IMR-90 (cell line): ENCODE measurements at regions not wholly inside any gene's neighbourhood (a gene's known extent, or its start where the extent isn't known, plus 50 kb on each side); places are given as distances from the start of the nearest gene placed in this dataset.

ENCODE experiments used
- ATAC-seq: fragments of 200-7000 bp; cut with Tn5 transposase; 2 replicates; pipeline ENCODE4 v1.9.1; 2020; ENCODE audit warnings: low read depth, mild to moderate bottlenecking, moderate library complexity
- BruUV-seq: library from RNA; stranded (reverse); fragments of 400-500 nt; replicated peaks from 2 replicates; lab custom pipeline; 2021; lab: Mats Ljungman, UMichigan
- CTCF ChIA-PET: fragments of 300-600 bp; formaldehyde crosslinking; extraction: SDS; loops from one replicate; lab custom pipeline; 2021; ENCODE audit warnings: antibody characterized with exemption; lab: Yijun Ruan, JAX
- POLR2A ChIA-PET: fragments of 300-600 bp; sonication (Branson Sonifier 250); formaldehyde crosslinking; loops from one replicate; lab custom pipeline; 2022; ENCODE audit warnings: antibody characterized with exemption; ENCODE audit not compliant: unreplicated experiment; lab: Charles Lee
- DNase-seq: peaks from one replicate; pipeline ENCODE4 v3.0.0; 2013
- H2AFZ ChIP-seq: replicated peaks from 2 replicates; pipeline ENCODE3; 2013; ENCODE audit warnings: low read length, mild to moderate bottlenecking; ENCODE audit not compliant: poor library complexity
- H2AK5ac ChIP-seq: 2 replicates; pipeline ENCODE4 v1.6.1; 2013; ENCODE audit warnings: low read depth, low read length, inconsistent platforms
- H2AK9ac ChIP-seq: replicated peaks from 2 replicates; pipeline ENCODE3; 2013; ENCODE audit warnings: mild to moderate bottlenecking, low read depth, low read length, moderate library complexity; ENCODE audit not compliant: poor library complexity
- H2BK120ac ChIP-seq: 2 replicates; pipeline ENCODE4 v1.6.1; 2013; ENCODE audit warnings: low read depth, low read length, inconsistent platforms
- H2BK15ac ChIP-seq: 3 replicates; pipeline ENCODE4 v1.6.1; 2013; ENCODE audit warnings: low read depth, low read length, inconsistent platforms
- H2BK20ac ChIP-seq: 2 replicates; pipeline ENCODE4 v1.6.1; 2013; ENCODE audit warnings: low read depth, mild to moderate bottlenecking, inconsistent platforms, low read length, moderate library complexity
- H2BK5ac ChIP-seq: 2 replicates; pipeline ENCODE4 v1.6.1; 2013; ENCODE audit warnings: mild to moderate bottlenecking, low read depth, low read length, inconsistent platforms; ENCODE audit not compliant: poor library complexity, severe bottlenecking
- H3K14ac ChIP-seq: replicated peaks from 2 replicates; pipeline ENCODE4 v1.6.1; 2013; ENCODE audit warnings: low read depth, low read length, inconsistent platforms
- H3K18ac ChIP-seq: 2 replicates; pipeline ENCODE4 v1.6.1; 2013; ENCODE audit warnings: low read depth, low read length, control low read depth
- H3K23ac ChIP-seq: 2 replicates; pipeline ENCODE4 v1.6.1; 2013; ENCODE audit warnings: low read depth, low read length, inconsistent platforms
- H3K27ac ChIP-seq: 2 replicates; pipeline ENCODE4 v1.5.1; 2013; ENCODE audit warnings: mild to moderate bottlenecking, control low read depth, low read length; ENCODE audit not compliant: insufficient read depth
- H3K27me3 ChIP-seq: 2 replicates; pipeline ENCODE4 v1.6.1; 2013; ENCODE audit warnings: low read length; ENCODE audit not compliant: control insufficient read depth, insufficient read depth
- H3K36me3 ChIP-seq: 2 replicates; pipeline ENCODE4 v1.6.1; 2013; ENCODE audit warnings: low read length, mixed read lengths; ENCODE audit not compliant: control insufficient read depth, insufficient read depth
- H3K4ac ChIP-seq: 2 replicates; pipeline ENCODE4 v1.6.1; 2013; ENCODE audit warnings: low read depth, low read length, inconsistent platforms
- H3K4me1 ChIP-seq: 2 replicates; pipeline ENCODE4 v1.6.1; 2013; ENCODE audit warnings: low read length, mixed read lengths; ENCODE audit not compliant: control insufficient read depth, insufficient read depth
- H3K4me2 ChIP-seq: 2 replicates; pipeline ENCODE4 v1.6.1; 2013; ENCODE audit warnings: low read depth, mild to moderate bottlenecking, control low read depth, low read length, moderate library complexity
- H3K4me3 ChIP-seq: 2 replicates; pipeline ENCODE4 v1.5.1; 2013; ENCODE audit warnings: low read depth, mild to moderate bottlenecking, control low read depth, low read length, moderate library complexity; ENCODE audit not compliant: insufficient read depth
- H3K56ac ChIP-seq: 2 replicates; pipeline ENCODE4 v1.6.1; 2013; ENCODE audit warnings: low read length, inconsistent platforms; ENCODE audit not compliant: insufficient read depth; ENCODE audit errors: extremely low read depth
- H3K79me1 ChIP-seq, 2 experiments: 2 replicates each; pipeline ENCODE4 v1.6.1; 2013; ENCODE audit warnings: low read length in 2 of 2, inconsistent platforms in 1 of 2, low read depth in 1 of 2
- H3K9ac ChIP-seq: 2 replicates; pipeline ENCODE4 v1.6.1; 2013; ENCODE audit warnings: low read depth, low read length, control low read depth
- H3K9me1 ChIP-seq: 2 replicates; pipeline ENCODE4 v1.6.1; 2013; ENCODE audit warnings: low read length, inconsistent platforms; ENCODE audit not compliant: insufficient read depth
- H3K9me3 ChIP-seq: 2 replicates; pipeline ENCODE4 v1.6.1; 2013; ENCODE audit warnings: low read length; ENCODE audit not compliant: control insufficient read depth, insufficient read depth
- H4K20me1 ChIP-seq: 2 replicates; pipeline ENCODE4 v1.6.1; 2013; ENCODE audit warnings: low read length, inconsistent platforms; ENCODE audit not compliant: insufficient read depth
- H4K5ac ChIP-seq: 2 replicates; pipeline ENCODE4 v1.6.1; 2013; ENCODE audit warnings: mild to moderate bottlenecking, low read depth, low read length, control low read depth
- H4K8ac ChIP-seq, 2 experiments: 2 replicates each; pipeline ENCODE4 v1.6.1; 2013; ENCODE audit warnings: low read depth in 2 of 2, low read length in 2 of 2, control low read depth in 1 of 2, inconsistent platforms in 1 of 2
- H4K91ac ChIP-seq: 2 replicates; pipeline ENCODE4 v1.6.1; 2013; ENCODE audit warnings: low read depth, low read length, inconsistent platforms; ENCODE audit not compliant: insufficient read depth
- FOS ChIP-seq: fragments of 150-350 bp; IDR thresholded peaks from 2 replicates; pipeline ENCODE4 v1.6.1; 2016; ENCODE audit warnings: low read depth, low read length
- MAFK ChIP-seq: IDR thresholded peaks from 2 replicates; pipeline ENCODE4 v1.6.1; 2012; ENCODE audit warnings: low read depth, low read length, improper control_type of control experiment
- MAZ ChIP-seq: IDR thresholded peaks from 2 replicates; pipeline ENCODE4 v1.6.1; 2012; ENCODE audit warnings: low read depth, mild to moderate bottlenecking, low read length, improper control_type of control experiment, moderate library complexity, borderline replicate concordance
- MXI1 ChIP-seq: IDR thresholded peaks from 2 replicates; pipeline ENCODE4 v1.6.1; 2012; ENCODE audit warnings: low read depth, mild to moderate bottlenecking, low read length, moderate library complexity, borderline replicate concordance
- NFE2L2 ChIP-seq: fragments of 150-350 bp; IDR thresholded peaks from 2 replicates; pipeline ENCODE4 v1.6.1; 2016; ENCODE audit warnings: low read depth, mild to moderate bottlenecking, low read length
- POLR2A ChIP-seq: IDR thresholded peaks from 2 replicates; pipeline ENCODE4 v1.6.1; 2012; ENCODE audit warnings: mild to moderate bottlenecking, low read depth, low read length
- RAD21 ChIP-seq: IDR thresholded peaks from 2 replicates; pipeline ENCODE4 v1.6.1; 2012; ENCODE audit warnings: low read length, improper control_type of control experiment
- RCOR1 ChIP-seq: IDR thresholded peaks from 2 replicates; pipeline ENCODE4 v1.6.1; 2012; ENCODE audit warnings: mild to moderate bottlenecking, low read length, improper control_type of control experiment; ENCODE audit not compliant: insufficient replicate concordance
- RFX5 ChIP-seq: IDR thresholded peaks from 2 replicates; pipeline ENCODE4 v1.8.0; 2012; ENCODE audit warnings: low read depth, mild to moderate bottlenecking, low read length, moderate library complexity
- SMC3 ChIP-seq: fragments of 150-350 bp; IDR thresholded peaks from 2 replicates; pipeline ENCODE4 v1.6.1; 2016; ENCODE audit warnings: low read depth, mild to moderate bottlenecking, antibody characterized with exemption, low read length, moderate library complexity
- USF2 ChIP-seq: fragments of 150-350 bp; IDR thresholded peaks from 2 replicates; pipeline ENCODE4 v1.6.1; 2017; ENCODE audit warnings: mild to moderate bottlenecking, antibody characterized with exemption, low read length, low read depth
- WGBS, 2 experiments: methylation state at CpG; one replicate each; pipeline versions ENCODE4 v1.1.5 to v1.1.7; 2013; ENCODE audit warnings: missing lambda C conversion rate in 2 of 2; ENCODE audit not compliant: insufficient read length in 1 of 2; ENCODE audit errors: extremely low coverage in 2 of 2; 5-methylcytosine and 5-hydroxymethylcytosine counted together
- dilution Hi-C: fragments of 300-500 bp; cut with HindIII; formaldehyde crosslinking; loops from one replicate; pipeline ENCODE4 v1.14.3; 2018; ENCODE audit warnings: low sequenced_read_pairs; ENCODE audit not compliant: unreplicated experiment
- in situ Hi-C: fragments of 300-500 bp; cut with MboI; formaldehyde crosslinking; loops from 3 replicates; pipeline ENCODE4 v1.14.3; 2019; ENCODE audit warnings: low sequenced_read_pairs, inconsistent platforms, mixed read lengths
- intact Hi-C: fragments of 100-400 bp; cut with micrococcal nuclease; formaldehyde crosslinking; loops from 2 replicates; pipeline ENCODE4 v1.10.0; 2022
- TF ChIP-seq, protein P1 (sequence below): fragments of 150-350 bp; IDR thresholded peaks from 2 replicates; pipeline ENCODE4 v1.6.1; 2016; ENCODE audit warnings: low read depth, mild to moderate bottlenecking, low read length, moderate library complexity, borderline replicate concordance

- no peak overlapping the region for H2AK5ac ChIP-seq
- CTCF ChIA-PET: interaction anchor here (0.6 kb wide), 1 partner anchor 14 kb away, joined by 4 read pairs; no protein-coding TSS in a partner anchor
- in situ Hi-C loops: loop anchor here (25.0 kb wide), 1 partner anchor 365 kb away; no protein-coding TSS in a partner anchor
Measured at GRCh38 chr20:20872428-20872827, 160.0 kb upstream of the RALGAPA2 start.

More at GRCh38 chr20:20872428-20872827, 160.0 kb upstream of the RALGAPA2 start:
- no peak for TF ChIP-seq RFX5
- TF ChIP-seq USF2: no peak
- no peak for TF ChIP-seq MAFK
- no peak for TF ChIP-seq NFE2L2
- no peak for TF ChIP-seq FOS
- no peak for TF ChIP-seq POLR2A
- no peak for TF ChIP-seq MAZ
- TF ChIP-seq SMC3: no peak
- TF ChIP-seq, protein P1, sequence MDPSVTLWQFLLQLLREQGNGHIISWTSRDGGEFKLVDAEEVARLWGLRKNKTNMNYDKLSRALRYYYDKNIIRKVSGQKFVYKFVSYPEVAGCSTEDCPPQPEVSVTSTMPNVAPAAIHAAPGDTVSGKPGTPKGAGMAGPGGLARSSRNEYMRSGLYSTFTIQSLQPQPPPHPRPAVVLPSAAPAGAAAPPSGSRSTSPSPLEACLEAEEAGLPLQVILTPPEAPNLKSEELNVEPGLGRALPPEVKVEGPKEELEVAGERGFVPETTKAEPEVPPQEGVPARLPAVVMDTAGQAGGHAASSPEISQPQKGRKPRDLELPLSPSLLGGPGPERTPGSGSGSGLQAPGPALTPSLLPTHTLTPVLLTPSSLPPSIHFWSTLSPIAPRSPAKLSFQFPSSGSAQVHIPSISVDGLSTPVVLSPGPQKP: no peak
- TF ChIP-seq MXI1: no peak
- no peak for TF ChIP-seq RCOR1
- TF ChIP-seq RAD21: no peak
- no peak overlapping the region for H4K8ac ChIP-seq
- H2BK5ac ChIP-seq: no peak overlapping the region
- WGBS, 2 experiments: no CpG with 5 or more reads among the region's 9 CpGs
- no peak overlapping the region for H2BK15ac ChIP-seq
- dilution Hi-C loops: no loop called here
- no peak overlapping the region for H2BK20ac ChIP-seq
- no peak for DNase-seq
- no peak overlapping the region for H3K4me3 ChIP-seq
- no peaks in the 10 kb centered on the region for H3K9me3 ChIP-seq
- no peak for ATAC-seq
- no peaks in the 10 kb centered on the region for H3K36me3 ChIP-seq
- no peak overlapping the region for H3K27ac ChIP-seq
- H2AFZ ChIP-seq: no peak overlapping the region
- no peak overlapping the region for H3K23ac ChIP-seq
- no peak overlapping the region for H3K9ac ChIP-seq
- no peak overlapping the region for H4K5ac ChIP-seq
- no peak overlapping the region for H3K4me2 ChIP-seq
- no peak overlapping the region for H3K4ac ChIP-seq
- no peak overlapping the region for H3K56ac ChIP-seq
- H4K91ac ChIP-seq: no peak overlapping the region
- POLR2A ChIA-PET: no interaction called here
- no peaks in the 10 kb centered on the region for H3K79me1 ChIP-seq
- no peaks in the 10 kb centered on the region for H3K9me1 ChIP-seq
- no peaks in the 10 kb centered on the region for H4K20me1 ChIP-seq
- H3K18ac ChIP-seq: no peak overlapping the region
- BruUV-seq: no TSS peak
- intact Hi-C loops: no loop called here
- no peak overlapping the region for H2AK9ac ChIP-seq
- no peak overlapping the region for H2BK120ac ChIP-seq
- no peak overlapping the region for H3K14ac ChIP-seq
- no peaks in the 10 kb centered on the region for H3K4me1 ChIP-seq
- no peaks in the 10 kb centered on the region for H3K27me3 ChIP-seq
